ENCODE measurements at regions not wholly inside any gene's neighbourhood (a gene's known extent, or its start where the extent isn't known, plus 50 kb on each side); places are given as distances from the start of the nearest gene placed in this dataset.

DNA sequence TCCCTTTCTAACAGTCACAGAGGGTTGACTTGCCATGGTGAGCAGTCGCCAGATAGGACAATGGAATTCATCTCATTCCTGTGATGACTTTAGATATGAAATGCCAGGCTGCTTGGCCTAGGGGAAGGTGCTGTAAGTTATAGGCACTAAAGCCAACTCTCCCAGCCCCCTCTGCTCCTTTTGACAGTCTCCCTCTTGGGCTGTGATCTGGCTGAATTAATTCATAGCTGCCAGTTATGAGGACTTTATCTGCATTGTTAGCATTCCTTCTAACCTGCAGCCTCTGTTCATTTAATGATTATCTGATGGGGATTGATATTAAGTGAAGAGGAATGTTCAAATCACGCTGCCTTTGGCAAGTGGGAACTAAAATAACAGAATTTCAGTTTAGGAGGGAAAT is 427.1 kb upstream of the RASGRP1 start:
- ATAC-seq, result no peak
- no peaks in the 10 kb centered on the region for H3K9me3 ChIP-seq
- no peak overlapping the region for H3K4me3 ChIP-seq
- in situ Hi-C loops (cut with MboI; ENCODE audit: low sequenced_read_pairs in 4 of 4) (no loop called here), intact Hi-C loops (cut with DNase I; ENCODE audit: low total_unique reads) (loop anchor here (10.0 kb wide), 2 partner anchors 127 to 177 kb away; no protein-coding TSS in a partner anchor)
- H3K27ac ChIP-seq, result no peak overlapping the region
- H3K36me3 ChIP-seq, result no peaks in the 10 kb centered on the region
- no peaks in the 10 kb centered on the region for H3K27me3 ChIP-seq
- peaks cover 9 to 13% of the 10 kb centered on the region in 2 donors for H3K4me1 ChIP-seq
- no peak for DNase-seq
- TF ChIP-seq POLR2A (IDR thresholded peaks at IDR 0.05), result no peak
- TF ChIP-seq, protein P1, sequence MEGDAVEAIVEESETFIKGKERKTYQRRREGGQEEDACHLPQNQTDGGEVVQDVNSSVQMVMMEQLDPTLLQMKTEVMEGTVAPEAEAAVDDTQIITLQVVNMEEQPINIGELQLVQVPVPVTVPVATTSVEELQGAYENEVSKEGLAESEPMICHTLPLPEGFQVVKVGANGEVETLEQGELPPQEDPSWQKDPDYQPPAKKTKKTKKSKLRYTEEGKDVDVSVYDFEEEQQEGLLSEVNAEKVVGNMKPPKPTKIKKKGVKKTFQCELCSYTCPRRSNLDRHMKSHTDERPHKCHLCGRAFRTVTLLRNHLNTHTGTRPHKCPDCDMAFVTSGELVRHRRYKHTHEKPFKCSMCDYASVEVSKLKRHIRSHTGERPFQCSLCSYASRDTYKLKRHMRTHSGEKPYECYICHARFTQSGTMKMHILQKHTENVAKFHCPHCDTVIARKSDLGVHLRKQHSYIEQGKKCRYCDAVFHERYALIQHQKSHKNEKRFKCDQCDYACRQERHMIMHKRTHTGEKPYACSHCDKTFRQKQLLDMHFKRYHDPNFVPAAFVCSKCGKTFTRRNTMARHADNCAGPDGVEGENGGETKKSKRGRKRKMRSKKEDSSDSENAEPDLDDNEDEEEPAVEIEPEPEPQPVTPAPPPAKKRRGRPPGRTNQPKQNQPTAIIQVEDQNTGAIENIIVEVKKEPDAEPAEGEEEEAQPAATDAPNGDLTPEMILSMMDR (IDR thresholded peaks at IDR 0.05 in 4 of 5, conservative IDR thresholded peaks at IDR 0.05 in 1 of 5), result no peak

DNA sequence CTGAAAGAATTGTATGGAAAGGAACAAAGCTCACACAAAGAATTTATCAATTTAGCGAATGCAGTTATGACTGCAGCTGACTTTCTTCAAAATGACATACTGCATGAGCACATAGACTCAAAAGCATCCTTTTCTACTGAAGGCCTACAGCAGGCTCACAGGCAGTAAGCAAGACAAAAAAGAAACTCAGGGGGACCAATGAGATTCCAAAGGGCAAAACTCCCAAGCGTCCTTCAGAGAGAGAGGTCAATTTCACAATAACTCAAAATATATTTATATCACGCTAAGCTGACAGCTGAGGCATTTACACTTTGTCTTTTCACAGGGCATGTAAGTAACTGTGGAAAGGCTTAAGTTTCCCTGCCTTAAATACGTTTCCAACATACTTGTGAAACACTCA is 427.9 kb upstream of the RASGRP1 start:
- in situ Hi-C loops (cut with MboI; ENCODE audit: low sequenced_read_pairs in 4 of 4), result no loop called here
- intact Hi-C loops (cut with DNase I; ENCODE audit: low total_unique reads), result loop anchor here (10.0 kb wide), 2 partner anchors 128 to 178 kb away; no protein-coding TSS in a partner anchor
- Histone ChIP-seq H3K4me1 (peaks cover 9 to 13% of the 10 kb centered on the region in 2 donors), H3K9me3 (no peaks in the 10 kb centered on the region), H3K4me3 (no peak overlapping the region), H3K36me3 (no peaks in the 10 kb centered on the region), H3K27me3 (no peaks in the 10 kb centered on the region), H3K27ac (no peak overlapping the region)
- peak in 1 of 2 donors; percentile 39 for ATAC-seq
- TF ChIP-seq, protein P1 (IDR thresholded peaks at IDR 0.05 in 4 of 5, conservative IDR thresholded peaks at IDR 0.05 in 1 of 5), result no peak
- no peak for TF ChIP-seq POLR2A (IDR thresholded peaks at IDR 0.05)
- no peak for DNase-seq

DNA sequence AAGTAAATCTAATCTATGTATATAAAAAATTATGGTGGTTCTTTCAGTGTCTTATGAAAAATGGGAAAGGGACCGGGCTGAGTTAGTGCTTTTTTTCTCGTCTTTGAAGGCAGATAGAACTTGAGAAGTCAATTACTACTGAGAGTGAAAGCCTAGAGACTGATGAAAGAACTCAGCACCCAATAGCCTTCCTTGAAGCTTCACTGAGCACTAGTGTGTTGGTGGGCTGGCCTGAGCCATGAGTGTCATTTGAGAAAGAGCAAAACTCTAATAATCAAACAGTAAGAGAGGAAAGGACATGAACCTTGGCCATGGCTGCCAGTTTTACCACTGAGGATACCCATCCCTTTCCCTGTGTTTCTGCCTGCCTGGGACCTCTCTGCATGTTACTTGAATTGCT is 428.3 kb upstream of the RASGRP1 start:
- H3K27ac ChIP-seq, result no peak overlapping the region
- DNase-seq, result no peak
- TF ChIP-seq, protein P1 (IDR thresholded peaks at IDR 0.05 in 4 of 5, conservative IDR thresholded peaks at IDR 0.05 in 1 of 5), result no peak
- TF ChIP-seq POLR2A (IDR thresholded peaks at IDR 0.05), result no peak
- peaks cover 9 to 13% of the 10 kb centered on the region in 2 donors for H3K4me1 ChIP-seq
- ATAC-seq, result no peak
- H3K36me3 ChIP-seq, result no peaks in the 10 kb centered on the region
- no peak overlapping the region for H3K4me3 ChIP-seq
- no peaks in the 10 kb centered on the region for H3K9me3 ChIP-seq
- intact Hi-C loops (cut with DNase I; ENCODE audit: low total_unique reads) (loop anchor here (10.0 kb wide), 2 partner anchors 128 to 178 kb away; no protein-coding TSS in a partner anchor), in situ Hi-C loops (cut with MboI; ENCODE audit: low sequenced_read_pairs in 4 of 4) (no loop called here)
- no peaks in the 10 kb centered on the region for H3K27me3 ChIP-seq

DNA sequence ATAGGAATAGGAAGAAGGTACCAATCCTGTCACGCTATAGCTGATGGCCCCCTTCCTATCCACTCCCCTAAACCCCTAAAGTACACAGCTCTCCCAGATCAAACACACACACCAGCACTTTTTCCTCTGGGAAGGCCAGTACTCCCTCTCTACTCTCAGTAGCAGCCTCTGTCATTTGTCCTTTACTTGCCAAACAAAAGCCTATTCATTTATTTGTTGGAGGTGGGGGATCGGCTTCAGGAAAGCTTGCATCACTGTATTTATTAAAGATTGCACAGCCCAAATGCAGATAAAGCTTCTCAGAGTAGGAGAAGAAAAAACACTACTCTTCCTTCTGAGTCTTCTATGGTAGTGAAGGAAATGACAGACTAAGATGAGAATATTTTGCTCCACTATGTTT is 429.7 kb upstream of the RASGRP1 start:
- Histone ChIP-seq H3K4me3 (no peak overlapping the region), H3K36me3 (no peaks in the 10 kb centered on the region), H3K9me3 (no peaks in the 10 kb centered on the region), H3K27me3 (no peaks in the 10 kb centered on the region), H3K4me1 (peaks cover 9 to 13% of the 10 kb centered on the region in 2 donors), H3K27ac (no peak overlapping the region)
- ATAC-seq (no peak), DNase-seq (no peak)
- no peak for TF ChIP-seq POLR2A (IDR thresholded peaks at IDR 0.05)
- intact Hi-C loops (cut with DNase I; ENCODE audit: low total_unique reads) (loop anchor here (10.0 kb wide), 2 partner anchors 130 to 180 kb away; no protein-coding TSS in a partner anchor), in situ Hi-C loops (cut with MboI; ENCODE audit: low sequenced_read_pairs in 4 of 4) (no loop called here)

DNA sequence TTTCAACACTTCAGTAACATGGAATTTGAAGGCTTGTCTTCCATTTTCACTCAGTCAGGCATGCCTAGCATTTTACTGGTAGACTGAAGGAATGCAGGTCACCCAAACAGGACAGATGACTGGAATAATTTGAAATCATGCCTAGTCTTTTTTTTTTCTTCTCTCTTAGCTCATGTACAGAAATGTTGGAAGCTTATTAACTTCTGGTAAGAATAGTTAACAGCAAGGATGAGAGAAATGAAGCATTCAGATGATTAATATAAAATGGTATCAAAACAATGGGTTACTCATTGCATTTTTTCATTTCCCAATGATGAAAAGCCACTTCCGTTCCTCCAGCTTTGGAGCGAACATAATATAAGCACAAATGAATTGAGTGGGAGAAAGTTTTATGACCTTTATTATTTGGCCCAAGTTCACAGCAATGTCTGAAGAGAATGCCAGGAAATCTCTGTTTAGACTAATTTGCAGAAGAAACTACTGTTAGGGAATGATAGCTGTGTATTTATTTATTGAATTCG is 431.6 kb upstream of the RASGRP1 start:
- ATAC-seq, result no peak
- Histone ChIP-seq H3K27me3 (no peaks in the 10 kb centered on the region), H3K4me3 (no peak overlapping the region), H3K36me3 (no peaks in the 10 kb centered on the region), H3K9me3 (no peaks in the 10 kb centered on the region), H3K4me1 (peaks cover 9 to 13% of the 10 kb centered on the region in 2 donors), H3K27ac (no peak overlapping the region)
- no peak for DNase-seq
- intact Hi-C loops (cut with DNase I; ENCODE audit: low total_unique reads) (loop anchor here (10.0 kb wide), 2 partner anchors 131 to 181 kb away; no protein-coding TSS in a partner anchor), in situ Hi-C loops (cut with MboI; ENCODE audit: low sequenced_read_pairs in 4 of 4) (no loop called here)
- TF ChIP-seq POLR2A (IDR thresholded peaks at IDR 0.05), result no peak
- TF ChIP-seq, protein P1 (IDR thresholded peaks at IDR 0.05 in 4 of 5, conservative IDR thresholded peaks at IDR 0.05 in 1 of 5), result no peak
